ENCODE measurements at regions not wholly inside any gene's neighbourhood (a gene's known extent, or its start where the extent isn't known, plus 50 kb on each side); places are given as distances from the start of the nearest gene placed in this dataset.

DNA sequence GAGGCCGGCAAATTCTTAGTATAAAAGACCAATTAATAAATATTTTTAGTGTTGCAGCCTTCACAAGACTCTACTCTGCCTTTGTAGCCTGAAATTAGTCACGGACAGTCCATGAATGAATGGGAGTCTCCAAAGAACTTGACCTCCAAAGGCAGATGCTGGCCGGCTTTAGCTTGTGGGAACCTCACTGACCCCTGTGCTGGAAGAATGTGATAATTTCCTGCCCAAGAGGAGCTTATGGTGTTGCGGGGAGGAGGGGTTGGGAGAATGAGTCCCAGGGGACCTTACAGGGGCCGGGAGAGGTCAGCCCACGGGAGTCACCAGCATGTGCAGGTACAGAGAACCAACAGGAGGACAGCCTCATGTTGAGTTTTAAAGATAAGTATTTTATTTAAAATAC, 143.1 kb downstream of the IRX2 start:
- DNase-seq: no peak
- H3K27me3 Mint-ChIP-seq (ENCODE audit: unreplicated experiment): peaks cover 4% of the 10 kb centered on the region
- peaks cover 3% of the 10 kb centered on the region for H3K4me1 Mint-ChIP-seq (ENCODE audit: low read depth, unreplicated experiment)
- peaks cover under 1% of the 10 kb centered on the region for H3K9me3 Mint-ChIP-seq (ENCODE audit: unreplicated experiment)
- no peak overlapping the region for H3K27ac Mint-ChIP-seq (ENCODE audit: unreplicated experiment)
- H3K4me3 Mint-ChIP-seq (ENCODE audit: unreplicated experiment): no peak overlapping the region
- peaks cover 10% of the 10 kb centered on the region for H3K36me3 Mint-ChIP-seq (ENCODE audit: unreplicated experiment)
- TF ChIP-seq, protein P1, sequence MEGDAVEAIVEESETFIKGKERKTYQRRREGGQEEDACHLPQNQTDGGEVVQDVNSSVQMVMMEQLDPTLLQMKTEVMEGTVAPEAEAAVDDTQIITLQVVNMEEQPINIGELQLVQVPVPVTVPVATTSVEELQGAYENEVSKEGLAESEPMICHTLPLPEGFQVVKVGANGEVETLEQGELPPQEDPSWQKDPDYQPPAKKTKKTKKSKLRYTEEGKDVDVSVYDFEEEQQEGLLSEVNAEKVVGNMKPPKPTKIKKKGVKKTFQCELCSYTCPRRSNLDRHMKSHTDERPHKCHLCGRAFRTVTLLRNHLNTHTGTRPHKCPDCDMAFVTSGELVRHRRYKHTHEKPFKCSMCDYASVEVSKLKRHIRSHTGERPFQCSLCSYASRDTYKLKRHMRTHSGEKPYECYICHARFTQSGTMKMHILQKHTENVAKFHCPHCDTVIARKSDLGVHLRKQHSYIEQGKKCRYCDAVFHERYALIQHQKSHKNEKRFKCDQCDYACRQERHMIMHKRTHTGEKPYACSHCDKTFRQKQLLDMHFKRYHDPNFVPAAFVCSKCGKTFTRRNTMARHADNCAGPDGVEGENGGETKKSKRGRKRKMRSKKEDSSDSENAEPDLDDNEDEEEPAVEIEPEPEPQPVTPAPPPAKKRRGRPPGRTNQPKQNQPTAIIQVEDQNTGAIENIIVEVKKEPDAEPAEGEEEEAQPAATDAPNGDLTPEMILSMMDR (IDR thresholded peaks at IDR 0.05; ENCODE audit: partially characterized antibody, unreplicated experiment): no peak

DNA sequence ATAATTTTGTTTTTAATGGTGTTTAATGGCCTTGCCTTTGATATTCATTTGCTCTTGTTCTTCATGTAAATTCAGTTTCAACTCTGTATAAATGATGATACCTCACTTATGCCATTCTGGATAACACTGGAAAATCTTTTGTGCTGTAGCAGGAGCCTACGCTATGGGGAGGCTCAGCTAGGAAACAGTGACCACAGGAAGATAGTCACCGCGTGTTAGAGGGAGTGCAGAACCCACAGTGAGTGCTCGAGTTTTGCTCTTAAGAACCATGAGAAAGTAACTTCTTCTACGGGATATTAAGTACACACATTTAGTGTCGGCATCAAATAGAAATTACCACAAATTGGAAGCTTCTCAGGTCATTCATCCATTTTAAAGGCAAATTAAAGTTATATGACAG, 143.9 kb downstream of the IRX2 start:
- Mint-ChIP-seq H3K27ac (ENCODE audit: unreplicated experiment) (no peak overlapping the region), H3K27me3 (ENCODE audit: unreplicated experiment) (peaks cover 4% of the 10 kb centered on the region), H3K9me3 (ENCODE audit: unreplicated experiment) (no peaks in the 10 kb centered on the region), H3K4me1 (ENCODE audit: low read depth, unreplicated experiment) (peaks cover 3% of the 10 kb centered on the region), H3K4me3 (ENCODE audit: unreplicated experiment) (no peak overlapping the region), H3K36me3 (ENCODE audit: unreplicated experiment) (peaks cover 9% of the 10 kb centered on the region)
- TF ChIP-seq, protein P1 (IDR thresholded peaks at IDR 0.05; ENCODE audit: partially characterized antibody, unreplicated experiment): no peak
- no peak for DNase-seq

DNA sequence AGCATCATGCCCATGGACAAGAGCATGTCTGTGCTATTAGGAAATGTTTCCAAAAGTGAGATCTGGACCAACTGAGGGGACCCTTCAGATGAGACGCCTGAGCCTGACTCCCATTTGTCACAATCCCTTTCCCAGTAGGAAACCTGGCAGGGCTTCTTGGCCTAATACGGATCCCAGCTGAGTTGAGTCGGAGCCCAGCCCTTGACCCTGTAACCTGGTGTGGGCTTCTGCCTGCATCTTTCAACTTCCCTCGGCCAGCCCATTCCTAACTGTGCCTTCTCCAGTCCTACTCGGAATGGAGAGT, 148.3 kb downstream of the IRX2 start:
- Mint-ChIP-seq H3K27me3 (ENCODE audit: unreplicated experiment) (no peaks in the 10 kb centered on the region), H3K36me3 (ENCODE audit: unreplicated experiment) (no peaks in the 10 kb centered on the region), H3K4me1 (ENCODE audit: low read depth, unreplicated experiment) (no peaks in the 10 kb centered on the region), H3K27ac (ENCODE audit: unreplicated experiment) (no peak overlapping the region), H3K9me3 (ENCODE audit: unreplicated experiment) (no peaks in the 10 kb centered on the region), H3K4me3 (ENCODE audit: unreplicated experiment) (no peak overlapping the region)
- TF ChIP-seq, protein P1 (IDR thresholded peaks at IDR 0.05; ENCODE audit: partially characterized antibody, unreplicated experiment): no peak
- DNase-seq: no peak

DNA sequence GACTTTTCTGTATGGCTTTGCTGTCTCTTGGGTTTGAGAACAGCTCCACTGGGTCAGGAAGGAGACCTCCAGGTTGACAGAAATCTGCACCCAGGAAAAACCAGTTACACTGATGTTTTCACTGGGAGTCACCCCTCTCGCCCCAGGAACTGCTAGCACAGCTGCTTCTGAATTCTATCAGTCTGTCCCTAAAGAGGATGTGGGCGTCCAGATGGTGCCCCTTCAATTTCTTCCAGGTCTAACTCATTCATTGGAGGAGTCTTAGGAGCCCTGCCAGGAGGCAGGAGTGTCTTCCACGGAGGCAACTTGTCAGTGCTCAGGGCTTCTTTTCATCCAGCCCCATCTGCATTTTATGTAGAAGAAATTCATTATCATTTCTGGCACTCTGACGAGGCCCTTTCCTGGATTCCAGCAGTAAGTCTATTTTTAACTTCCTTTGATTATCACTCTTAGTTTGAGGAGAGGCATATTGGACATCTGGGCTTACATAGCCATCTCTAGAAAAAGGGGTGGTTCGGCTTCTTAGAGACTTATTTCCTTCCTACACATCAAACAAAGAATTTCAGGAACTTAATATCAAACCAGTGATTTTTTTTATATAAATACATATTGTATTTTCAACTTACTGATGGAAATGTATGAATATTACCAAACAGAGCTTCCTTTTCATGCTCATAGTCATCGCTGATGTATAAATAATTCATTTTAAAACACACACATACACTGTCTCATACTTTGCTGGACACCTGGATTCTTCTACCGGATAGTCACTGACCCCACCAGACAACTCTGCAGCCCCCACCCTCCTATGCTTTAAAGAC, 148.8 kb downstream of the IRX2 start:
- Mint-ChIP-seq H3K4me1 (ENCODE audit: low read depth, unreplicated experiment) (no peaks in the 10 kb centered on the region), H3K27ac (ENCODE audit: unreplicated experiment) (no peak overlapping the region), H3K9me3 (ENCODE audit: unreplicated experiment) (no peaks in the 10 kb centered on the region), H3K36me3 (ENCODE audit: unreplicated experiment) (no peaks in the 10 kb centered on the region), H3K4me3 (ENCODE audit: unreplicated experiment) (no peak overlapping the region), H3K27me3 (ENCODE audit: unreplicated experiment) (no peaks in the 10 kb centered on the region)
- TF ChIP-seq, protein P1 (IDR thresholded peaks at IDR 0.05; ENCODE audit: partially characterized antibody, unreplicated experiment): no peak
- DNase-seq: no peak

DNA sequence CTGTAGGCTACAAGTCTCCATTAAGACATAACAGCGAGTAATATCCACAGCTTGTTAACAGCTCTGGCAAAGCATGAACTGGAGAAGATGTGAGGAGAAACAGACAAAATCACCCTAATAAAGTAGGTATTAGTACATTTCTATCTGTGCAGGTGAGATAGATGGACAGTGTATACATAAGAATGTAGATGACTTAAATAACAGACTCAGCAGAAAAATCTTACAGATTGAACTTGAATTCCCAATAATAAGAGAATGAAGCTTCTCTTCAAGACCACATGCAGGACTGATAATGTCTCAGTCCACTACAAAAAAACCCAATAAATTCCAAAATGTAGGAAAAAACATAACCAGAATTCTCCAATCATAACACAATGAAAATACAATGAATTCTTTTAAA, 153.0 kb downstream of the IRX2 start:
- TF ChIP-seq, protein P1 (IDR thresholded peaks at IDR 0.05; ENCODE audit: partially characterized antibody, unreplicated experiment): no peak
- Mint-ChIP-seq H3K4me3 (ENCODE audit: unreplicated experiment) (no peak overlapping the region), H3K4me1 (ENCODE audit: low read depth, unreplicated experiment) (no peaks in the 10 kb centered on the region), H3K36me3 (ENCODE audit: unreplicated experiment) (peaks cover 6% of the 10 kb centered on the region), H3K9me3 (ENCODE audit: unreplicated experiment) (no peaks in the 10 kb centered on the region), H3K27ac (ENCODE audit: unreplicated experiment) (no peak overlapping the region), H3K27me3 (ENCODE audit: unreplicated experiment) (no peaks in the 10 kb centered on the region)
- DNase-seq: no peak

Data from glutamatergic neuron (in vitro differentiated cells).